Right lobe of liver (tissue), 4 donors: ENCODE measurements at regions not wholly inside any gene's neighbourhood (a gene's known extent, or its start where the extent isn't known, plus 50 kb on each side); places are given as distances from the start of the nearest gene placed in this dataset.

ENCODE experiments used
- POLR2A ChIP-seq: fragments of 450-650 bp; IDR thresholded peaks from one replicate; pipeline ENCODE4 v1.6.1; 2017; ENCODE audit warnings: antibody characterized with exemption, mild to moderate bottlenecking
- TF ChIP-seq, protein P1 (sequence below), 4 donors: fragments of 200-600 bp in 3 of 4; fragments of 450-650 bp in 1 of 4; IDR thresholded peaks; one replicate each; pipeline versions ENCODE4 v1.5.1 to v1.8.0; 2016 to 2022; ENCODE audit warnings: antibody characterized with exemption in 4 of 4, mild to moderate bottlenecking in 2 of 4
- donor health status: DM: no; HTN: no; CAD: no.
- donor health status: DM: no; HTN: no; CAD: no.
- donor health status: DM: no; HTN: yes; CAD: no.

DNA sequence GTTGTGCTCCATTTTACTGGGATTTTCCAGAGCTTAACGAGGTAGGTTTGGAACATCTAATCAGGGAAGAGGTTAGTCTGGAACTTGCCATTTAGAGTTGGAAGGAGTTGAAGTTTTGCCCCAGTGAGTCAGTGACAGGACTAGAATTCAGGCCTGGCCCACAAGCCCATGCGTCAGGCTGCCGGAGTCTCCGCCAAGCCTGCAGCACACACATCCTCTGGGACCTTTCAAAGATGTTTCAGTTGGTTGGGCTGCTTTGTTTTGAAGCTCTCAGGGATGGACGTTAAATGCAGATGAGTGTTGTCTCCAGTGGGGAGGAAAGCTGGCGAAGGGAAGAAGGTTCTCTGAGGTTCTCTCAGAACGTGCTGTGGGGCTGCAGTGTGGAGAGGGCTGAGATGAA, 147.0 kb downstream of the PSAT1 start:
- TF ChIP-seq, protein P1, sequence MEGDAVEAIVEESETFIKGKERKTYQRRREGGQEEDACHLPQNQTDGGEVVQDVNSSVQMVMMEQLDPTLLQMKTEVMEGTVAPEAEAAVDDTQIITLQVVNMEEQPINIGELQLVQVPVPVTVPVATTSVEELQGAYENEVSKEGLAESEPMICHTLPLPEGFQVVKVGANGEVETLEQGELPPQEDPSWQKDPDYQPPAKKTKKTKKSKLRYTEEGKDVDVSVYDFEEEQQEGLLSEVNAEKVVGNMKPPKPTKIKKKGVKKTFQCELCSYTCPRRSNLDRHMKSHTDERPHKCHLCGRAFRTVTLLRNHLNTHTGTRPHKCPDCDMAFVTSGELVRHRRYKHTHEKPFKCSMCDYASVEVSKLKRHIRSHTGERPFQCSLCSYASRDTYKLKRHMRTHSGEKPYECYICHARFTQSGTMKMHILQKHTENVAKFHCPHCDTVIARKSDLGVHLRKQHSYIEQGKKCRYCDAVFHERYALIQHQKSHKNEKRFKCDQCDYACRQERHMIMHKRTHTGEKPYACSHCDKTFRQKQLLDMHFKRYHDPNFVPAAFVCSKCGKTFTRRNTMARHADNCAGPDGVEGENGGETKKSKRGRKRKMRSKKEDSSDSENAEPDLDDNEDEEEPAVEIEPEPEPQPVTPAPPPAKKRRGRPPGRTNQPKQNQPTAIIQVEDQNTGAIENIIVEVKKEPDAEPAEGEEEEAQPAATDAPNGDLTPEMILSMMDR (IDR thresholded peaks at IDR 0.05): no peak
- no peak for TF ChIP-seq POLR2A
